Mesenchymal stem cell (in vitro differentiated cells and primary cell): ENCODE measurements at regions not wholly inside any gene's neighbourhood (a gene's known extent, or its start where the extent isn't known, plus 50 kb on each side); places are given as distances from the start of the nearest gene placed in this dataset.

Experiments used
- DNase-seq: peaks from one replicate; pipeline ENCODE4 v3.0.0-alpha.2; 2013
- H2AFZ ChIP-seq: one replicate; pipeline ENCODE4 v1.6.1; 2013; ENCODE audit warnings: low read depth, mild to moderate bottlenecking, control low read depth, inconsistent platforms, low read length, moderate library complexity
- H2AK5ac ChIP-seq: 2 replicates; pipeline ENCODE4 v1.6.1; 2013; ENCODE audit warnings: low read length, moderate library complexity, mild to moderate bottlenecking, inconsistent platforms; ENCODE audit not compliant: severe bottlenecking
- H2BK120ac ChIP-seq: one replicate; pipeline ENCODE4 v1.6.1; 2013; ENCODE audit warnings: low read depth, mild to moderate bottlenecking, inconsistent platforms, low read length, moderate library complexity
- H2BK12ac ChIP-seq, 2 experiments: one replicate each; pipeline ENCODE4 v1.6.1; 2013; ENCODE audit warnings: inconsistent platforms in 2 of 2, low read length in 2 of 2, mild to moderate bottlenecking in 2 of 2, moderate library complexity in 2 of 2, control low read depth in 1 of 2
- H2BK15ac ChIP-seq: one replicate; pipeline ENCODE4 v1.6.1; 2013; ENCODE audit warnings: mild to moderate bottlenecking, low read depth, inconsistent platforms; ENCODE audit not compliant: poor library complexity, severe bottlenecking
- H2BK5ac ChIP-seq: 2 replicates; pipeline ENCODE4 v1.6.1; 2013; ENCODE audit warnings: low read depth, mild to moderate bottlenecking, low read length, control low read depth, inconsistent platforms; ENCODE audit not compliant: poor library complexity, severe bottlenecking
- H3K14ac ChIP-seq, 2 experiments: one replicate each; pipeline ENCODE4 v1.6.1; 2013; ENCODE audit warnings: inconsistent platforms in 2 of 2, low read length in 2 of 2, control low read depth in 1 of 2, mild to moderate bottlenecking in 1 of 2, moderate library complexity in 1 of 2
- H3K18ac ChIP-seq, 2 experiments: one replicate each; pipeline ENCODE4 v1.6.1; 2013; ENCODE audit warnings: inconsistent platforms in 2 of 2, low read length in 2 of 2, control low read depth in 1 of 2, low read depth in 1 of 2, mild to moderate bottlenecking in 1 of 2
- H3K23ac ChIP-seq, 2 experiments: one replicate each; pipeline ENCODE4 v1.6.1; 2013; ENCODE audit warnings: inconsistent platforms in 2 of 2, low read length in 2 of 2, mild to moderate bottlenecking in 2 of 2, moderate library complexity in 2 of 2, control low read depth in 1 of 2
- H3K27ac ChIP-seq: 2 replicates; pipeline ENCODE4 v1.5.1; 2013; ENCODE audit warnings: mild to moderate bottlenecking, moderate library complexity, low read length, control low read depth, inconsistent platforms; ENCODE audit not compliant: poor library complexity, severe bottlenecking
- H3K27me3 ChIP-seq, 2 experiments: 2 replicates each; pipeline versions ENCODE4 v1.6.1 to v1.7.0; 2013; ENCODE audit warnings: low read length in 2 of 2, mild to moderate bottlenecking in 2 of 2, moderate library complexity in 2 of 2, control low read depth in 1 of 2, inconsistent platforms in 1 of 2; ENCODE audit not compliant: control insufficient read depth in 1 of 2, insufficient read depth in 1 of 2
- H3K36me3 ChIP-seq, 2 experiments: 2 replicates each; pipeline versions ENCODE4 v1.6.1 to v1.7.0; 2013; ENCODE audit warnings: low read length in 2 of 2, control low read depth in 1 of 2, inconsistent platforms in 1 of 2, low read depth in 1 of 2, mild to moderate bottlenecking in 1 of 2; ENCODE audit not compliant: insufficient read depth in 2 of 2, control insufficient read depth in 1 of 2
- H3K4ac ChIP-seq, 2 experiments: one replicate each; pipeline ENCODE4 v1.6.1; 2013; ENCODE audit warnings: inconsistent platforms in 2 of 2, low read length in 2 of 2, mild to moderate bottlenecking in 2 of 2, moderate library complexity in 2 of 2, control low read depth in 1 of 2, low read depth in 1 of 2
- H3K4me1 ChIP-seq: 2 replicates; pipeline ENCODE4 v1.6.1; 2013; ENCODE audit warnings: low read depth, low read length, control low read depth; ENCODE audit not compliant: control insufficient read depth, insufficient read depth
- H3K4me2 ChIP-seq: 2 replicates; pipeline ENCODE4 v1.6.1; 2013; ENCODE audit warnings: low read length, mild to moderate bottlenecking, inconsistent platforms; ENCODE audit not compliant: poor library complexity, severe bottlenecking
- H3K4me3 ChIP-seq, 2 experiments: 2 replicates each; pipeline versions ENCODE4 v1.5.1 to v1.7.0; 2013; ENCODE audit warnings: low read length in 2 of 2, mild to moderate bottlenecking in 2 of 2, control low read depth in 1 of 2, low read depth in 1 of 2; ENCODE audit not compliant: insufficient read depth in 1 of 2
- H3K79me1 ChIP-seq: replicated peaks from 2 replicates; pipeline ENCODE4 v1.6.1; 2013; ENCODE audit warnings: mild to moderate bottlenecking, control low read depth, low read length, inconsistent platforms; ENCODE audit not compliant: poor library complexity, severe bottlenecking
- H3K9ac ChIP-seq: 2 replicates; pipeline ENCODE4 v1.7.0; 2013; ENCODE audit warnings: mild to moderate bottlenecking, low read length, moderate library complexity
- H3K9me3 ChIP-seq: 2 replicates; pipeline ENCODE4 v1.7.0; 2013; ENCODE audit warnings: mild to moderate bottlenecking, low read length; ENCODE audit not compliant: control insufficient read depth
- H4K8ac ChIP-seq: one replicate; pipeline ENCODE4 v1.6.1; 2013; ENCODE audit warnings: inconsistent platforms, mild to moderate bottlenecking, low read length, moderate library complexity
- H4K91ac ChIP-seq: one replicate; pipeline ENCODE4 v1.6.1; 2013; ENCODE audit warnings: mild to moderate bottlenecking, low read length, inconsistent platforms
- WGBS: methylation state at CpG from one replicate; pipeline ENCODE4 v1.1.7; 2013; ENCODE audit warnings: mixed read lengths; 5-methylcytosine and 5-hydroxymethylcytosine counted together

- Histone ChIP-seq H3K9me3 (peaks cover 4% of the 10 kb centered on the region), H3K36me3 (no peaks in the 10 kb centered on the region), H3K27me3 (peaks cover 0 to 23% of the 10 kb centered on the region in 2 experiments), H2AFZ (no peak overlapping the region), H3K79me1 (no peaks in the 10 kb centered on the region), H4K8ac (no peak overlapping the region), H3K4me2 (no peak overlapping the region), H3K14ac (no peak overlapping the region), H2BK5ac (no peak overlapping the region), H3K23ac (no peak overlapping the region), H2BK12ac (no peak overlapping the region), H4K91ac (no peak overlapping the region), H3K4me1 (no peaks in the 10 kb centered on the region), H2BK120ac (no peak overlapping the region), H3K27ac (no peak overlapping the region), H2BK15ac (no peak overlapping the region), H3K9ac (no peak overlapping the region), H2AK5ac (no peak overlapping the region), H3K4ac (no peak overlapping the region), H3K4me3 (no peak overlapping the region), H3K18ac (no peak overlapping the region)
- 75% methylated on average over 4 of the region's 4 CpGs for WGBS
- peak; percentile 38 for DNase-seq
These were observed 305.7 kb downstream of the DHX15 start for GRCh38 chr4:24278693-24279092.

- no peak overlapping the region for H3K14ac ChIP-seq
- H3K9me3 ChIP-seq: no peaks in the 10 kb centered on the region
These were observed 309.9 kb downstream of the DHX15 start for GRCh38 chr4:24274381-24274941.

GRCh38 chr4:24273136-24273535 is 311.2 kb downstream of the DHX15 start:
- no peak overlapping the region for H2BK12ac ChIP-seq
- H3K4me3 ChIP-seq: no peak overlapping the region
- H2BK5ac ChIP-seq: no peak overlapping the region
- no peak overlapping the region for H4K8ac ChIP-seq
- H3K4ac ChIP-seq: no peak overlapping the region
- H2BK15ac ChIP-seq: no peak overlapping the region
- no peak overlapping the region for H3K9ac ChIP-seq
- H3K14ac ChIP-seq: no peak overlapping the region
- H2AFZ ChIP-seq: no peak overlapping the region
- no peak overlapping the region for H3K18ac ChIP-seq
- H3K27ac ChIP-seq: no peak overlapping the region
- H2BK120ac ChIP-seq: no peak overlapping the region
- no peaks in the 10 kb centered on the region for H3K4me1 ChIP-seq
- H3K79me1 ChIP-seq: no peaks in the 10 kb centered on the region
- no peak overlapping the region for H3K23ac ChIP-seq
- DNase-seq: no peak
- whole genome bisulfite sequencing: 75% methylated on average over 3 of the region's 4 CpGs
- H3K36me3 ChIP-seq: no peaks in the 10 kb centered on the region
- H3K9me3 ChIP-seq: no peaks in the 10 kb centered on the region
- no peaks in the 10 kb centered on the region for H3K27me3 ChIP-seq
- no peak overlapping the region for H4K91ac ChIP-seq
- H3K4me2 ChIP-seq: no peak overlapping the region
- H2AK5ac ChIP-seq: no peak overlapping the region

More at GRCh38 chr4:24274381-24274941, 309.9 kb downstream of the DHX15 start:
- H3K4me3 ChIP-seq: no peak overlapping the region
- H3K79me1 ChIP-seq: no peaks in the 10 kb centered on the region
- H3K27me3 ChIP-seq: peaks cover 0 to 1% of the 10 kb centered on the region in 2 experiments
- no peak overlapping the region for H4K8ac ChIP-seq
- H2AFZ ChIP-seq: no peak overlapping the region
- no peak overlapping the region for H2BK15ac ChIP-seq
- no peak overlapping the region for H3K23ac ChIP-seq
- DNase-seq: no peak
- H3K27ac ChIP-seq: no peak overlapping the region
- H3K4ac ChIP-seq: no peak overlapping the region
- WGBS: 100% methylated on average over 3 of the region's 3 CpGs
- H4K91ac ChIP-seq: no peak overlapping the region
- no peak overlapping the region for H2BK5ac ChIP-seq
- no peak overlapping the region for H2BK120ac ChIP-seq
- no peak overlapping the region for H3K18ac ChIP-seq
- no peak overlapping the region for H3K9ac ChIP-seq
- no peaks in the 10 kb centered on the region for H3K36me3 ChIP-seq
- no peak overlapping the region for H3K4me2 ChIP-seq
- H2BK12ac ChIP-seq: no peak overlapping the region
- H3K4me1 ChIP-seq: no peaks in the 10 kb centered on the region
- H2AK5ac ChIP-seq: no peak overlapping the region

GRCh38 chr4:24266951-24267722 is 317.2 kb downstream of the DHX15 start:
- Histone ChIP-seq H3K4me3 (no peak overlapping the region), H3K4ac (no peak overlapping the region)
- WGBS: 97% methylated on average over 3 of the region's 4 CpGs

More at GRCh38 chr4:24266951-24267722, 317.2 kb downstream of the DHX15 start:
- Histone ChIP-seq H3K23ac (no peak overlapping the region), H3K9me3 (no peaks in the 10 kb centered on the region), H4K91ac (no peak overlapping the region), H2AK5ac (no peak overlapping the region), H3K27ac (no peak overlapping the region), H2BK12ac (no peak overlapping the region), H3K4me2 (no peak overlapping the region), H2AFZ (no peak overlapping the region), H3K14ac (no peak overlapping the region), H3K79me1 (no peaks in the 10 kb centered on the region), H3K36me3 (no peaks in the 10 kb centered on the region), H2BK5ac (no peak overlapping the region), H2BK120ac (no peak overlapping the region), H4K8ac (no peak overlapping the region), H3K9ac (no peak overlapping the region), H3K4me1 (no peaks in the 10 kb centered on the region), H2BK15ac (no peak overlapping the region), H3K18ac (no peak overlapping the region), H3K27me3 (no peaks in the 10 kb centered on the region)
- no peak for DNase-seq
